ENCODE measurements at regions not wholly inside any gene's neighbourhood (a gene's known extent, or its start where the extent isn't known, plus 50 kb on each side); places are given as distances from the start of the nearest gene placed in this dataset.
"Not testable (repeated sequence)": the region's sequence is repeated elsewhere in the genome, so short reads cannot be mapped to it uniquely, and the experiment has no call there.

- no peak for DNase-seq
Measured at GRCh38 chr16:29231244-29231643, 175.3 kb downstream of the NPIPB11 start.

GRCh38 chr16:29230671-29231096 is 175.8 kb downstream of the NPIPB11 start:
- DNase-seq: no peak

GRCh38 chr16:29230006-29230668 is 176.4 kb downstream of the NPIPB11 start:
- not testable (repeated sequence) for DNase-seq

- DNase-seq: not testable (repeated sequence)
Measured at GRCh38 chr16:29229616-29230005, 176.9 kb downstream of the NPIPB11 start.

GRCh38 chr16:29228664-29229611 is 177.6 kb downstream of the NPIPB11 start:
- DNase-seq: not testable (repeated sequence)

- DNase-seq: peak; percentile 41
Measured at GRCh38 chr16:29227751-29228663, 178.5 kb downstream of the NPIPB11 start.

- DNase-seq: no peak
Measured at GRCh38 chr16:29226782-29227181, 179.7 kb downstream of the NPIPB11 start.

- not testable (repeated sequence) for DNase-seq
Measured at GRCh38 chr16:29224675-29225074, 181.8 kb downstream of the NPIPB11 start.

- DNase-seq: not testable (repeated sequence)
Measured at GRCh38 chr16:29222615-29223014, 183.9 kb downstream of the NPIPB11 start.

GRCh38 chr16:29222008-29222407 is 184.5 kb downstream of the NPIPB11 start:
- not testable (repeated sequence) for DNase-seq

- not testable (repeated sequence) for DNase-seq
Measured at GRCh38 chr16:29221281-29221955, 185.1 kb downstream of the NPIPB11 start.

- not testable (repeated sequence) for DNase-seq
Measured at GRCh38 chr16:29220647-29221191, 185.8 kb downstream of the NPIPB11 start.

- DNase-seq: not testable (repeated sequence)
Measured at GRCh38 chr16:29219966-29220646, 186.4 kb downstream of the NPIPB11 start.

- not testable (repeated sequence) for DNase-seq
Measured at GRCh38 chr16:29219562-29219961, 186.9 kb downstream of the NPIPB11 start.

GRCh38 chr16:29218649-29219048 is 187.9 kb downstream of the NPIPB11 start:
- DNase-seq: not testable (repeated sequence)

GRCh38 chr16:29218171-29218570 is 188.3 kb downstream of the NPIPB11 start:
- not testable (repeated sequence) for DNase-seq

- DNase-seq: not testable (repeated sequence)
Measured at GRCh38 chr16:29217752-29218126, 188.8 kb downstream of the NPIPB11 start.

- DNase-seq: not testable (repeated sequence)
Measured at GRCh38 chr16:29217104-29217751, 189.3 kb downstream of the NPIPB11 start.

- not testable (repeated sequence) for DNase-seq
Measured at GRCh38 chr16:29213770-29214169, 192.7 kb downstream of the NPIPB11 start.

- DNase-seq: not testable (repeated sequence)
Measured at GRCh38 chr16:29213251-29213650, 193.3 kb downstream of the NPIPB11 start.
